BE2C (cell line): ENCODE measurements at regions not wholly inside any gene's neighbourhood (a gene's known extent, or its start where the extent isn't known, plus 50 kb on each side); places are given as distances from the start of the nearest gene placed in this dataset.

Experiments
- DNase-seq: peaks from one replicate; pipeline ENCODE4 v3.0.0-alpha.2; 2020
- H3K27me3 ChIP-seq: fragments of 250-450 bp; sonication (Bioruptor Pico); 2 replicates; pipeline ENCODE4 v1.5.1; 2020; ENCODE audit warnings: mild to moderate bottlenecking
- H3K36me3 ChIP-seq: fragments of 250-450 bp; sonication (Bioruptor Pico); 2 replicates; pipeline ENCODE4 v1.5.1; 2020; ENCODE audit warnings: mild to moderate bottlenecking
- H3K4me1 ChIP-seq: fragments of 250-450 bp; sonication (Bioruptor Pico); 2 replicates; pipeline ENCODE4 v1.5.1; 2020
- H3K4me3 ChIP-seq: 2 replicates; pipeline ENCODE4 v1.5.1; 2011; ENCODE audit warnings: low read depth, low read length
- H3K9me3 ChIP-seq: fragments of 250-450 bp; sonication (Bioruptor Pico); 2 replicates; pipeline ENCODE4 v1.5.1; 2020
- TF ChIP-seq, protein P1 (sequence below): IDR thresholded peaks from 2 replicates; pipeline ENCODE4 v1.5.1; 2012; ENCODE audit warnings: mild to moderate bottlenecking, low read depth, low read length

DNA sequence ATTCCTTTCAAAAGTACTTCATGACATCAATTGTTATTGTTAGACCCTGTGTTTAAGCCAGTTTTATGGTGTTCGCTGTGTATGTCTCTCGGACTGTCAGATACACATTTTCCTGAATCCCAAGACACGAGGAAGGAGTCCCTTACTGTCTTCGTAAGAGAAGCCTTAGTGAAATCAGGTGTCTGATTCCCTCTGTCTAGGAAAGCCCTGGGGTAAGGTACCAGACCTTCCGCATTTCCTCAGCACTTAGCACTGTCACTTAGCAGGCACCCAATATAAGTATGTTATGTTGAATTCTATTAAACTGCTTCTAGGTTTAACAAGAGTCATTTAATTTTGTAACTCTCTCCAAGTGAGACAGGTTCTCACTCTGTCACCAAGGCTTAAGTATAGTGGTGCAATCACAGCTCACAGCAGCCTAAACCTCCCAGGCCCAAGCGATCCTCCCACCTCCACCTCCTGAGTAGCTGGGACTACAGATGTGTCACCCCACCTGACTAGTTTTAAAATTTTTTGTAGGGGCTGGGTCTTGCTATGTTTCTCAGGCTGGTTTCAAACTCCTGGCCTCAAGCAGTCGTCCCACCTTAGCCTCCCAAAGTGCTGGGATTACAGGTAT is 111.0 kb downstream of the BBS10 start:
- no peaks in the 10 kb centered on the region for H3K4me1 ChIP-seq
- no peaks in the 10 kb centered on the region for H3K36me3 ChIP-seq
- TF ChIP-seq, protein P1, sequence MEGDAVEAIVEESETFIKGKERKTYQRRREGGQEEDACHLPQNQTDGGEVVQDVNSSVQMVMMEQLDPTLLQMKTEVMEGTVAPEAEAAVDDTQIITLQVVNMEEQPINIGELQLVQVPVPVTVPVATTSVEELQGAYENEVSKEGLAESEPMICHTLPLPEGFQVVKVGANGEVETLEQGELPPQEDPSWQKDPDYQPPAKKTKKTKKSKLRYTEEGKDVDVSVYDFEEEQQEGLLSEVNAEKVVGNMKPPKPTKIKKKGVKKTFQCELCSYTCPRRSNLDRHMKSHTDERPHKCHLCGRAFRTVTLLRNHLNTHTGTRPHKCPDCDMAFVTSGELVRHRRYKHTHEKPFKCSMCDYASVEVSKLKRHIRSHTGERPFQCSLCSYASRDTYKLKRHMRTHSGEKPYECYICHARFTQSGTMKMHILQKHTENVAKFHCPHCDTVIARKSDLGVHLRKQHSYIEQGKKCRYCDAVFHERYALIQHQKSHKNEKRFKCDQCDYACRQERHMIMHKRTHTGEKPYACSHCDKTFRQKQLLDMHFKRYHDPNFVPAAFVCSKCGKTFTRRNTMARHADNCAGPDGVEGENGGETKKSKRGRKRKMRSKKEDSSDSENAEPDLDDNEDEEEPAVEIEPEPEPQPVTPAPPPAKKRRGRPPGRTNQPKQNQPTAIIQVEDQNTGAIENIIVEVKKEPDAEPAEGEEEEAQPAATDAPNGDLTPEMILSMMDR, result no peak
- no peaks in the 10 kb centered on the region for H3K9me3 ChIP-seq
- no peaks in the 10 kb centered on the region for H3K27me3 ChIP-seq
- no peak for DNase-seq
- H3K4me3 ChIP-seq, result no peak overlapping the region

DNA sequence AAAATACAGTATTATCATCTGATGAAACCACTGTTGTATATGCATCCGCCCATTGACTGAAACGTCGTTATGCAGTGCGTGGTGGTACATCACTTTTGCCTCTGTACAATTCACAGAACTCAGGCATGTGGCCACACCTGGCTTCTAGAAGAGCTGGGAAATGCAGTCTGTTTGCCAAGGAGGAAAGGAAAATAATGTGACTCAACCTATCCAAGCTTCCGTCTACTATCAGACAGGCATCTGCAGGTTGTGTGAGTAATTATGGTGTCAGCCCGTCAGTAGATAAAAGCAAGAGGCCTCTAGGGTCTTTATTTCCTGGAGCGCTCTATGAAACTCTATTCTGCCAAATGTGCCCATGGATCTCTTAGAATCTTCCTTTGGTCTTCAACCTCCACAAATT is 111.6 kb downstream of the BBS10 start:
- no peak for DNase-seq
- Histone ChIP-seq H3K4me3 (no peak overlapping the region), H3K4me1 (no peaks in the 10 kb centered on the region), H3K36me3 (no peaks in the 10 kb centered on the region), H3K9me3 (no peaks in the 10 kb centered on the region), H3K27me3 (no peaks in the 10 kb centered on the region)
- TF ChIP-seq, protein P1, result no peak

DNA sequence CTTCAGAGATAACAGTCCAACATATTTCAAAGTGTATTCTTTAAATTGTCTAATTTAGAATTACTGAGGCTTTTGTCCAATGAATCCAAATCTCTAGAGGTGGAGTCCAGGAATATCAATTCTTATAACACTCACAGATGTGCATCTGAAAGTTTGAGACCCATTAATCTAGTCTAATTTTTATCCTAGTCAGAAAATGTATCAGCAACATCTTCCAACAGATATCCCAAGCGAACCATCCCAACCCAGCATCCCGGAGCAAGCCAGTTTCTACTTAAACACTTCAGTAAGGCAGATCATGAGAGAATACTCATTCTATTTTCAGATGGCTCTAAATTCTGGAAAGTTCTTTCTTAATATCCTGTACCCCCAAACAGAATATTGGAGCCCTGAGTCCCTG is 113.5 kb downstream of the BBS10 start:
- TF ChIP-seq, protein P1, result no peak
- H3K9me3 ChIP-seq, result no peaks in the 10 kb centered on the region
- no peak overlapping the region for H3K4me3 ChIP-seq
- no peaks in the 10 kb centered on the region for H3K36me3 ChIP-seq
- no peak for DNase-seq
- no peaks in the 10 kb centered on the region for H3K4me1 ChIP-seq
- H3K27me3 ChIP-seq, result no peaks in the 10 kb centered on the region

DNA sequence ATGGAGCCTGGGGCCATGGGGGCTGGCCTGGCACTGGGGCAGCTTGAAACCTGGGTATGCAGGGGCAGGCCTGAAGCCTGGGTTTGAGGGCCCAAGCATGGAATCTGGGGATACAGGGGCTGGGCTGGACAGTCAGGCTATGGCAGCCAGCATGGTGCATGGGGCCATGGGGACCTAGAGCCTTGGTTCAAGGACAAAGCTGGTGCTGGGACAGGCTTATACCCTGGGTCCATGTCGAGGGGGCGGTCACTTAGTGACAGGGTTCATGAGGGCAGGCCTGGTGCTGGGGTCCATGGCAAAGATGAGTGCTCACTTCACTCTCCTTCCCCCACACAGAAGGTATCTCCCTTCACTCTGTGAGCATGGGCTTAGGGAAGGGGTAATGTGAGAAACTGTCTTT is 116.2 kb downstream of the BBS10 start:
- H3K36me3 ChIP-seq, result no peaks in the 10 kb centered on the region
- TF ChIP-seq, protein P1, result no peak
- no peak overlapping the region for H3K4me3 ChIP-seq
- H3K27me3 ChIP-seq, result no peaks in the 10 kb centered on the region
- DNase-seq, result no peak
- H3K4me1 ChIP-seq, result no peaks in the 10 kb centered on the region
- no peaks in the 10 kb centered on the region for H3K9me3 ChIP-seq

DNA sequence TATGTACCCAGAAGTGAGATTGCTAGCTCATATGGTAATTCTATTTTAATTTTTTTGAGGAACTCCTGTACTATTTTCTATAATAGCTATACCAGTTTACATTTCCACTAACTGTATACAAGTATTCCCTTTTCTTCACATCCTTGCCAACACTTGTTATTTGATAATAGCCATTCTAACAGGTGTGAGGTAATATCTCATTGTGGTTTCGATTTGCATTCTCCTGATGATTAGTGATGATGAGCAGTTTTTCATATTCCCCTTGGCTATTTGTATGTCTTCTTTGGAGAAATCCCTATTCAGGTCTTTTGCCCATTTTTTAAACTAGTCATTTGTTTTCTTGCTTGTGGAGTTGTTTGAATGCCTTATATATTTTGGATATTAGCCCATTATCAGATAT is 121.3 kb downstream of the BBS10 start:
- H3K36me3 ChIP-seq, result no peaks in the 10 kb centered on the region
- H3K4me3 ChIP-seq, result no peak overlapping the region
- H3K9me3 ChIP-seq, result no peaks in the 10 kb centered on the region
- H3K27me3 ChIP-seq, result no peaks in the 10 kb centered on the region; the same call in 1 of the 2 replicates
- no peaks in the 10 kb centered on the region for H3K4me1 ChIP-seq
- DNase-seq, result no peak
- TF ChIP-seq, protein P1, result no peak

DNA sequence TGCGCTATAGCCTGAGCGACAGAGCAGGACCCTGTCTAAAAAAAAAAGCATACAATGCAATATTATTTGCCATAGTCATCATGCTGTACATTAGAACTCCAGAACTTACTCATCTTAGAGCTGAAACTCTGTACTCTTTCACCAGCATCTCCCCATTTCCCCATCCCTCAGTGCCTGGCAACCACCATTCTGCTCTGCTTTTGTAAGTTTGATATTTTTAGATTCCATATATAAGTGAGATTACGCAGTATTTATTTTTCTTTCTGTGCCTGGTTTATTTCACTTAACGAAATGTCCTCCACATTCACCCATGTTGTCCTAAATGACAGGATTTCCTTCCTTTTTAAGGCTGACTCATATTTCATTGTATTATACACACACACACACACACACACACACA is 121.8 kb downstream of the BBS10 start:
- Histone ChIP-seq H3K36me3 (no peaks in the 10 kb centered on the region), H3K27me3 (no peaks in the 10 kb centered on the region; the same call in 1 of the 2 replicates), H3K4me3 (no peak overlapping the region), H3K9me3 (no peaks in the 10 kb centered on the region), H3K4me1 (no peaks in the 10 kb centered on the region)
- no peak for DNase-seq
- TF ChIP-seq, protein P1, result no peak
